ENCODE measurements at regions not wholly inside any gene's neighbourhood (a gene's known extent, or its start where the extent isn't known, plus 50 kb on each side); places are given as distances from the start of the nearest gene placed in this dataset.

DNA sequence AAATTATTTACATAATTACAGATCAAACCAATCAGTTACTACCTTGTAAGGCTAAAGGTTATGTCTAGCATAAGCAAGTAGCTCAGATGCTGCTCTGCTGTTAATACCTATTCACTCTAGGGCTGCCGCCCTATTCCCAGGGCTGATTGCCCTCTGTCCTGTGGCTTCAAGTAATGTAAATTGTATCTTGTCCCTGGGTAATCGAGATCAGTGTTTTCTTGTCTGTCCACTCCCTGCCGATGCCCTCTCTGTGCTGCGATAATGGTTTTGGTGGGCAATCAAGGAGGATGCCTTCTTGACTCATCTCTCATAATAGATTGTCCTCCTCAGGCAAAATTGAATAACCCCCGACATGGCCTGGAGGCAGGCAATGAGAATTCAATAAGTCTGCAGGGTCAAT, 641.0 kb upstream of the PITX2 start:
- H2AFZ ChIP-seq: no peak overlapping the region
- H3K36me3 ChIP-seq (replicated peaks; ENCODE audit: insufficient read depth, low read depth): no peaks in the 10 kb centered on the region
- 82% methylated on average over 5 of the region's 5 CpGs for WGBS (ENCODE audit: low lambda C conversion rate, missing lambda C conversion rate)
- H3K27me3 ChIP-seq: no peaks in the 10 kb centered on the region
- H3K79me2 ChIP-seq: no peaks in the 10 kb centered on the region
- H4K20me1 ChIP-seq (ENCODE audit: insufficient read depth, poor library complexity, severe bottlenecking): no peaks in the 10 kb centered on the region
- H3K27ac ChIP-seq: no peak overlapping the region
- DNase-seq (ENCODE audit: low spot score): no peak
- no peaks in the 10 kb centered on the region for H3K9me3 ChIP-seq (ENCODE audit: low read depth)
- H3K4me2 ChIP-seq: no peak overlapping the region
- no peaks in the 10 kb centered on the region for H3K4me1 ChIP-seq (ENCODE audit: insufficient read depth)
- TF ChIP-seq EZH2phosphoT487 (IDR thresholded peaks at IDR 0.05; ENCODE audit: low read depth, severe bottlenecking, unreplicated experiment) (no peak), EZH2 (IDR thresholded peaks at IDR 0.05; ENCODE audit: borderline replicate concordance) (no peak)
- TF ChIP-seq, protein P1, sequence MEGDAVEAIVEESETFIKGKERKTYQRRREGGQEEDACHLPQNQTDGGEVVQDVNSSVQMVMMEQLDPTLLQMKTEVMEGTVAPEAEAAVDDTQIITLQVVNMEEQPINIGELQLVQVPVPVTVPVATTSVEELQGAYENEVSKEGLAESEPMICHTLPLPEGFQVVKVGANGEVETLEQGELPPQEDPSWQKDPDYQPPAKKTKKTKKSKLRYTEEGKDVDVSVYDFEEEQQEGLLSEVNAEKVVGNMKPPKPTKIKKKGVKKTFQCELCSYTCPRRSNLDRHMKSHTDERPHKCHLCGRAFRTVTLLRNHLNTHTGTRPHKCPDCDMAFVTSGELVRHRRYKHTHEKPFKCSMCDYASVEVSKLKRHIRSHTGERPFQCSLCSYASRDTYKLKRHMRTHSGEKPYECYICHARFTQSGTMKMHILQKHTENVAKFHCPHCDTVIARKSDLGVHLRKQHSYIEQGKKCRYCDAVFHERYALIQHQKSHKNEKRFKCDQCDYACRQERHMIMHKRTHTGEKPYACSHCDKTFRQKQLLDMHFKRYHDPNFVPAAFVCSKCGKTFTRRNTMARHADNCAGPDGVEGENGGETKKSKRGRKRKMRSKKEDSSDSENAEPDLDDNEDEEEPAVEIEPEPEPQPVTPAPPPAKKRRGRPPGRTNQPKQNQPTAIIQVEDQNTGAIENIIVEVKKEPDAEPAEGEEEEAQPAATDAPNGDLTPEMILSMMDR (IDR thresholded peaks at IDR 0.05; ENCODE audit: poor library complexity): no peak
- no peak overlapping the region for H3K4me3 ChIP-seq
- H3K9me2 ChIP-seq (replicated peaks; ENCODE audit: insufficient read depth): no peaks in the 10 kb centered on the region

DNA sequence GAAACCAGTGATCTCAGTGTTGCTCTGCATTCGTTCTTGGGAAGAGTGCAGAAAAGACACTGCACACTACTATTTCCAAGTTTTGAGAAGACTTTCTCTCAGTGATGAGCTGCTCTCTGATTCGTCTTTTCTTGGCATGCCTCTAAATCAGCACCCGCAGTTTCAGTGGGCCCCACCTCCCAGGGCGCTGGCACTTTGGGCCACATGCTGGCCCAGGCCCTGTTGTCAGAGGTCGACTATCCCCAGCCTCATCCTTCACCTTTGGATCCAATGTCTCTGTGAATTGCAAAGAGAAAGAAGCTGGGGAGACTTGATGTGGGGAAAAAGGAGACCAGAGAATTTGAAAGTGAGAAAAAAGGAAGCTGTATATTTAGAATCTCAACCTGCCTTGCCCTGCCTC, 644.1 kb upstream of the PITX2 start:
- no peaks in the 10 kb centered on the region for H3K36me3 ChIP-seq (replicated peaks; ENCODE audit: insufficient read depth, low read depth)
- no peak overlapping the region for H3K4me3 ChIP-seq
- H3K27ac ChIP-seq: no peak overlapping the region
- H3K4me1 ChIP-seq (ENCODE audit: insufficient read depth): no peaks in the 10 kb centered on the region
- no peak overlapping the region for H3K4me2 ChIP-seq
- no peaks in the 10 kb centered on the region for H3K27me3 ChIP-seq
- WGBS (ENCODE audit: low lambda C conversion rate, missing lambda C conversion rate): 83% methylated on average over 5 of the region's 5 CpGs
- DNase-seq (ENCODE audit: low spot score): no peak
- no peaks in the 10 kb centered on the region for H3K9me3 ChIP-seq (ENCODE audit: low read depth)
- no peaks in the 10 kb centered on the region for H4K20me1 ChIP-seq (ENCODE audit: insufficient read depth, poor library complexity, severe bottlenecking)
- no peaks in the 10 kb centered on the region for H3K9me2 ChIP-seq (replicated peaks; ENCODE audit: insufficient read depth)
- no peaks in the 10 kb centered on the region for H3K79me2 ChIP-seq
- no peak overlapping the region for H2AFZ ChIP-seq
- TF ChIP-seq, protein P1 (IDR thresholded peaks at IDR 0.05; ENCODE audit: poor library complexity): no peak
- no peak for TF ChIP-seq EZH2 (IDR thresholded peaks at IDR 0.05; ENCODE audit: borderline replicate concordance)
- TF ChIP-seq EZH2phosphoT487 (IDR thresholded peaks at IDR 0.05; ENCODE audit: low read depth, severe bottlenecking, unreplicated experiment): no peak

DNA sequence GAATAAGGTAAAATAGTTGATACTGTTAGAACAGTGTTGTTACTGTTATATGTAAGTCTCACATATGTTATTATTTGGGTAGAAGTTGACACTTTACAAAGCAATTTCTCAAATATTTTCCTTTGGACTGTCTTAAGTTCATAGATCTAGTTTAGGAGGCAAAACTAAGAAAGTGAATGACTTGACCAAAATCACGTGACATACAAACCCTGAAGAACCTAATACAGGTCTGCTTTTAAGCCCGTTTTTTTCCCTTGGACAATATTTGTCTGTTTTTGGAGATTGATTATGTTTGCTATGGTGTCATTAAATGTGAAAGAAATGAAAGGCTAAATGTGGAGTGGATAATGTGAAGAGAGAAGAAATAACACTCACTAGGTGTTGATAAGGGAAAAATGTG, 644.9 kb upstream of the PITX2 start:
- H3K9me3 ChIP-seq (ENCODE audit: low read depth): no peaks in the 10 kb centered on the region
- H4K20me1 ChIP-seq (ENCODE audit: insufficient read depth, poor library complexity, severe bottlenecking): no peaks in the 10 kb centered on the region
- no peaks in the 10 kb centered on the region for H3K79me2 ChIP-seq
- H3K9me2 ChIP-seq (replicated peaks; ENCODE audit: insufficient read depth): no peaks in the 10 kb centered on the region
- no peak overlapping the region for H3K4me3 ChIP-seq
- no peak for DNase-seq (ENCODE audit: low spot score)
- no peaks in the 10 kb centered on the region for H3K4me1 ChIP-seq (ENCODE audit: insufficient read depth)
- H3K27ac ChIP-seq: no peak overlapping the region
- H3K36me3 ChIP-seq (replicated peaks; ENCODE audit: insufficient read depth, low read depth): no peaks in the 10 kb centered on the region
- H3K4me2 ChIP-seq: no peak overlapping the region
- H2AFZ ChIP-seq: no peak overlapping the region
- TF ChIP-seq EZH2 (IDR thresholded peaks at IDR 0.05; ENCODE audit: borderline replicate concordance) (no peak), EZH2phosphoT487 (IDR thresholded peaks at IDR 0.05; ENCODE audit: low read depth, severe bottlenecking, unreplicated experiment) (no peak)
- TF ChIP-seq, protein P1 (IDR thresholded peaks at IDR 0.05; ENCODE audit: poor library complexity): no peak
- H3K27me3 ChIP-seq: no peaks in the 10 kb centered on the region
- 96% methylated on average over 2 of the region's 2 CpGs for WGBS (ENCODE audit: low lambda C conversion rate, missing lambda C conversion rate)
